Effector memory CD4-positive, alpha-beta T cell (primary cell): ENCODE measurements at regions not wholly inside any gene's neighbourhood (a gene's known extent, or its start where the extent isn't known, plus 50 kb on each side); places are given as distances from the start of the nearest gene placed in this dataset.

Experiments used
- DNase-seq, 3 donors: peaks; one replicate each; pipeline ENCODE4 v3.0.0-alpha.2; 2020
- H3K27ac ChIP-seq: 2 replicates; pipeline ENCODE4 v1.7.0; 2013; ENCODE audit warnings: mild to moderate bottlenecking, low read length, moderate library complexity; ENCODE audit not compliant: insufficient read depth, poor library complexity, severe bottlenecking
- H3K27me3 ChIP-seq: replicated peaks from 2 replicates; pipeline ENCODE4 v1.7.0; 2013; ENCODE audit warnings: mild to moderate bottlenecking, low read length; ENCODE audit not compliant: insufficient read depth, control insufficient read depth, poor library complexity, severe bottlenecking
- H3K36me3 ChIP-seq: 2 replicates; pipeline ENCODE4 v1.7.0; 2013; ENCODE audit warnings: mild to moderate bottlenecking, low read length, moderate library complexity; ENCODE audit not compliant: control insufficient read depth, insufficient read depth
- H3K4me1 ChIP-seq: 2 replicates; pipeline ENCODE4 v1.7.0; 2013; ENCODE audit warnings: low read length, mild to moderate bottlenecking; ENCODE audit not compliant: control insufficient read depth, insufficient read depth, poor library complexity, severe bottlenecking
- H3K4me3 ChIP-seq: 2 replicates; pipeline ENCODE4 v1.7.0; 2013; ENCODE audit warnings: low read length, low read depth, mild to moderate bottlenecking; ENCODE audit not compliant: insufficient read depth, poor library complexity, severe bottlenecking
- H3K9me3 ChIP-seq: 2 replicates; pipeline ENCODE4 v1.7.0; 2013; ENCODE audit warnings: mild to moderate bottlenecking, low read length, moderate library complexity; ENCODE audit not compliant: control insufficient read depth

GRCh38 chr13:39909634-39910033 is 254.2 kb downstream of the COG6 start:
- H3K27me3 ChIP-seq: no peaks in the 10 kb centered on the region
- H3K4me3 ChIP-seq: no peak overlapping the region
- no peaks in the 10 kb centered on the region for H3K9me3 ChIP-seq
- no peaks in the 10 kb centered on the region for H3K36me3 ChIP-seq
- H3K27ac ChIP-seq: no peak overlapping the region
- H3K4me1 ChIP-seq: no peaks in the 10 kb centered on the region
- DNase-seq: no peak

- H3K27ac ChIP-seq: no peak overlapping the region
- no peaks in the 10 kb centered on the region for H3K4me1 ChIP-seq
- no peaks in the 10 kb centered on the region for H3K9me3 ChIP-seq
- H3K4me3 ChIP-seq: no peak overlapping the region
- H3K27me3 ChIP-seq: no peaks in the 10 kb centered on the region
- DNase-seq: no peak
- H3K36me3 ChIP-seq: no peaks in the 10 kb centered on the region
Observed at GRCh38 chr13:39910041-39910440, 254.6 kb downstream of the COG6 start.

GRCh38 chr13:39910833-39911232 is 255.4 kb downstream of the COG6 start:
- no peak for DNase-seq
- no peaks in the 10 kb centered on the region for H3K9me3 ChIP-seq
- no peak overlapping the region for H3K27ac ChIP-seq
- no peaks in the 10 kb centered on the region for H3K27me3 ChIP-seq
- no peak overlapping the region for H3K4me3 ChIP-seq
- H3K36me3 ChIP-seq: no peaks in the 10 kb centered on the region
- no peaks in the 10 kb centered on the region for H3K4me1 ChIP-seq

GRCh38 chr13:39913339-39913738 is 257.9 kb downstream of the COG6 start:
- no peaks in the 10 kb centered on the region for H3K27me3 ChIP-seq
- no peaks in the 10 kb centered on the region for H3K9me3 ChIP-seq
- H3K4me3 ChIP-seq: no peak overlapping the region
- DNase-seq: no peak
- H3K27ac ChIP-seq: no peak overlapping the region
- H3K36me3 ChIP-seq: no peaks in the 10 kb centered on the region
- H3K4me1 ChIP-seq: no peaks in the 10 kb centered on the region

GRCh38 chr13:39913928-39914327 is 258.5 kb downstream of the COG6 start:
- Histone ChIP-seq H3K27ac (no peak overlapping the region), H3K27me3 (no peaks in the 10 kb centered on the region), H3K4me1 (no peaks in the 10 kb centered on the region), H3K36me3 (no peaks in the 10 kb centered on the region), H3K9me3 (no peaks in the 10 kb centered on the region), H3K4me3 (no peak overlapping the region)
- no peak for DNase-seq

- H3K36me3 ChIP-seq: no peaks in the 10 kb centered on the region
- no peaks in the 10 kb centered on the region for H3K9me3 ChIP-seq
- no peaks in the 10 kb centered on the region for H3K27me3 ChIP-seq
- no peaks in the 10 kb centered on the region for H3K4me1 ChIP-seq
- no peak overlapping the region for H3K4me3 ChIP-seq
- H3K27ac ChIP-seq: no peak overlapping the region
- DNase-seq: no peak
Observed at GRCh38 chr13:39915418-39915817, 260.0 kb downstream of the COG6 start.

- H3K4me3 ChIP-seq: no peak overlapping the region
- no peak for DNase-seq
Observed at GRCh38 chr13:39916330-39916729, 260.9 kb downstream of the COG6 start.

GRCh38 chr13:39918620-39919236 is 263.3 kb downstream of the COG6 start:
- no peak for DNase-seq
- Histone ChIP-seq H3K4me1 (no peaks in the 10 kb centered on the region), H3K36me3 (no peaks in the 10 kb centered on the region), H3K9me3 (no peaks in the 10 kb centered on the region), H3K4me3 (no peak overlapping the region), H3K27ac (no peak overlapping the region), H3K27me3 (no peaks in the 10 kb centered on the region)

More at GRCh38 chr13:39916330-39916729, 260.9 kb downstream of the COG6 start:
- no peaks in the 10 kb centered on the region for H3K27me3 ChIP-seq
- no peaks in the 10 kb centered on the region for H3K9me3 ChIP-seq
- no peaks in the 10 kb centered on the region for H3K36me3 ChIP-seq
- H3K4me1 ChIP-seq: no peaks in the 10 kb centered on the region
- H3K27ac ChIP-seq: no peak overlapping the region

- Histone ChIP-seq H3K27me3 (no peaks in the 10 kb centered on the region), H3K27ac (no peak overlapping the region), H3K36me3 (no peaks in the 10 kb centered on the region), H3K4me3 (no peak overlapping the region), H3K4me1 (no peaks in the 10 kb centered on the region), H3K9me3 (no peaks in the 10 kb centered on the region)
- DNase-seq: no peak
Observed at GRCh38 chr13:39920613-39921012, 265.2 kb downstream of the COG6 start.

- Histone ChIP-seq H3K27ac (no peak overlapping the region), H3K4me1 (no peaks in the 10 kb centered on the region), H3K36me3 (no peaks in the 10 kb centered on the region), H3K4me3 (no peak overlapping the region), H3K9me3 (no peaks in the 10 kb centered on the region), H3K27me3 (no peaks in the 10 kb centered on the region)
- DNase-seq: no peak
Observed at GRCh38 chr13:39926345-39926744, 270.9 kb downstream of the COG6 start.
